Stimulated activated CD4-positive, alpha-beta T cell treated with anti-CD3 and anti-CD28 coated beads, Interleukin-2, amount 100 ng/mL, for 24 hours (primary cell): ENCODE measurements at regions not wholly inside any gene's neighbourhood (a gene's known extent, or its start where the extent isn't known, plus 50 kb on each side); places are given as distances from the start of the nearest gene placed in this dataset.

Source experiments
- DNase-seq, 2 donors: peaks; one replicate each; pipeline ENCODE4 v3.0.0-alpha.2; 2020

GRCh38 chr21:27173053-27173452 lies 206.2 kb upstream of the ADAMTS5 start:
- no peak for DNase-seq

DNA sequence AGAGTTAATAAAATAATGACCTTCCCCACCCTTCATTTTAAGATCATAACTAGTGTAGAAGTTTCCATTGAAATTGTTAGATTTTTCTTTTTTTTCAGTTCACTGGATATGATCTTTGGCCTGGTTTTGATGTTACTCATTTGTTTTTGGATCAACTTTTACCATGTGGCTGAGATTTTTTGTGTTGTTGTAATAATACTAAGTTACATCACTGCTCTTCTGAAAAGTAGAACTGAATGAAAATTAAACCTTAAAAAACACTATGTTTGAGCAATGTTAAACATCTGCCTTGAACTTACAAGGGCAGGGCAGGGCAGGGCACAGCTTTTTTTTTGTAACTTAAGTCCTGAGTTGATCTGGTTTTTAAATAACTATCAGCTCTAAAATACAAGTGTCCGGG lies 204.8 kb upstream of the ADAMTS5 start:
- DNase-seq, result no peak

GRCh38 chr21:27168084-27168483 lies 201.2 kb upstream of the ADAMTS5 start:
- DNase-seq, result no peak

DNA sequence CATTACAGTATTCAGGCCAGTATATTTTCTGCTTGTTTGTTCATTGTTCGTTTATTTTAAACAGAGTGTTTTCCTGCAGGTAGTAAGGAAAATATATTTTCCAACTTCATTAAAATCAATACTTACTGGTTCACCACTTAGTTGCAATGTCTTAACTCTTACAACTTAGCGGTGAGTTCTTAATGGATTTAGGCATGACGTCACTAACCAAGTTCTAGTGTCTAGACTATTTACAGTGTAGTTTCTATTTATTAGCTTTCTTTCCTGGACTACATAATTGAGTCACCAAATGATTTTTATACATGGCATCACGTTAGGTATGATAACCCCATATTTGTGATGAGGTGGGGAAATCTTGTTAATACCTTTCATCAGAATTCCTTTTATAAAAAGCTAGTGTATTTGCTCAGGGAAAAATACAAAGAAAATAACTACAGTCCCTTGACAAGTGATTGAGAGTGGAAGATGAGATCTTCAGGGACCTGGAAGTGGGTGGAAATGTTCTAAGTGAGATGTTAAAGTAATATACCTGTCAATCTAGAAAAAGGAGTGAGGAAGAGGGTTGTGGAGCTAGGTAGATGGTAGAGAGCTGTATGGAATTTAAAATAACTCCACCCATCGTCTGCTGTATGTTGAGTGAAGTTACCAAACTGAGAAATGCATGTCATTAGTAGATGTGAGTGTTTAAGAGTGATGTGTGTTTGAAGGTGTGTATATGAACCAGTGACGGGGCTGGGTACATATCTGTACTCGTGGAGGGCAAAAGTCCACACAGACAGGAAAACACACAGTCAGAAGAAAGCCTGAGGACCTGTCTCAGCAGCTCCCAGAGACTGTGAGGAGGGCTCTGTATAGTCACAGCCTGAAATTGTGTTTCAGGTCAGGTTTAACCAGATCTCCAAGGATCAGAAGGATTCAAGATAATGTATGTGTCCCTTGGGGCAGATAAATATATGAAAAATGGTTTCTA lies 197.6 kb upstream of the ADAMTS5 start:
- no peak for DNase-seq

DNA sequence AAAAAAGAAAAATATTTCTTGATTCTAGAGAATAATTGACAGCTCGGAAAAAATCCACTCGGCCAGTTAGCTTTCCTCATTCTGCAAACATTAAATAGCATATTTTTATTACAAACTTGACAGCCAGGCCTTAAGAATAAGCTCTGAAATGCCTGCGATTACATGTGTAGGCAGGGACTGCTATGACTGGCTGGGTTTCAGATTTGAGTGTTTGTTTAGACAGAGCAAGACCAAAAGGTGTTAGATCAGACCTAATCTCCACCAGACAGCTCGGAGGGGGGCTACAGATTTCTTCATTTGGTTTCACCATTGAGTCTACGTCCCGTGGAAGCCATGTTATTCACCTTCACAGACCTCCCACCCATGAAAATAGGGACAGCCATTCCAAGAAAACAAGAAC lies 192.1 kb upstream of the ADAMTS5 start:
- no peak for DNase-seq

DNA sequence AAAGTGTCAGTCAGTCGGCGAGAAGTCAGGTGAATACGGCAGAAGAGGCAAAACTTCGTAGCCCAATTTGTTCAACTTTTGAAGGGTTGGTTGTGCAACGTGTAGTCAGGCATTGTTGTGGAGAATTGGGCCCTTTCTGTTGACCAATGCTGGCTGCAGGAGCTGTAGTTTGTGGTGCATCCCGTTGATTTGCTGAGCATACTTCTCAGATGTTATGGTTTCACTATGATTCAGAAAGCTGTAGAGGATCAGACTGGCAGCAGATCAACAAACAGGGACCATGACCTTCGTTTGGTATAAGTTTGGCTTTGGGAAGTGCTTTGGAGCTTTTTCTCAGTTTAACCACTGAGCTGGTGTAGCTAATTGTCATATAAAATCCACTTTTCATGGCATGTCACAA lies 190.2 kb upstream of the ADAMTS5 start:
- DNase-seq, result no peak

- DNase-seq, result no peak
These were observed 189.8 kb upstream of the ADAMTS5 start for GRCh38 chr21:27156666-27157065.

DNA sequence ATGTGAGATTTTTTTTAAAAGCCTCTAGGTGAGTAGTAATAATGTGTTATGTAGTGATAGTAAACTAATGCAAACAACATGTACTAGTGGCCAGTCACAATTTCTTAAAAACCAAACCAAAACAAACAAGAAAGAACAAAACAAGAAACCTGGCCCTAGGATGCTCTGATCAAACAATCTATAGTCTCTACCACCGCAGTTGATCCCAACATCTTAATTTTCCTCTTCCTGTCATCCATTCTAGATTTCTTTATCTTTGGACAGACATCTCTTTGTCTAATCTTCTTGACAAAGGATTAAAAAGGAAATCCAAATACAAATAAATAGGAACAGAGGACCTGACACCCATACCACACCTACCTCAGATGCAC lies 188.2 kb upstream of the ADAMTS5 start:
- no peak for DNase-seq

- no peak for DNase-seq
These were observed 187.7 kb upstream of the ADAMTS5 start for GRCh38 chr21:27154451-27155129.

DNA sequence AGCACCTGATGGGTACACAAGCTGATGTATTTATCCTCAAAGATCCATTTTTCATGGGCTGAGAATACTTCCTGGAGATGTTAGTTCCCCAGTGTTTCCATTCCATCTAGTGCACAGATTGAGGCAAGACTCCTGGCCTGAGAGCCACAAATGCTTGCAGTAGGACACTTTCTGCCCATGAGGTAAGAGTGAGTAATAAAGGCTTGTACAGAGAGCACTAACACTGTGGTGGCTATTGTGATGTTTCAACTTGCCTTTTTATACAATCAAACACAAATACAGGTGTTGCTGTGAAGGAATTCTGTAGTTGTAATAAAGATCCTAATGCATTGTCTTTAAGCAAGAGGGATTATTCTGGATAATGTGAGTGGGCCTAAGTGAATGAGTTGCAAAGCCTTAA lies 186.1 kb upstream of the ADAMTS5 start:
- no peak for DNase-seq

DNA sequence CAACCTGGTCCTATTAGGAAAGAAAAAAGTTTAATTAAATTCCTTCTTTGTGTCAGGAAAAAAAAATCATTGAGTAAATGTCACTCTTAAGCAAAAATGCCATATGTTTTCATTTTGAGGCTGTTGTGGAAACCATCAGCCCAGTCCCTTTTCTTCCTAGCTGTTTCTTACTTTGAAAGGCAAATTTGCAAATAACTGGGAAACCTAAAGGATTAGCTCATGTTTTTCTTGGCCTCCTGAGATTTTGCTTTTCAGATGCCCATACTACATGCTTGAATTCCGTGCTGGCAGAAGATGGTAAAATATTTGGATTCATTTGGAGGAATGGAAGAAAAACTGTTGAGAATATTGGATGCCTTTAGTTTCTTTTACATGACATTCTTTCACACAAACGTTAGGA lies 182.1 kb upstream of the ADAMTS5 start:
- no peak for DNase-seq

GRCh38 chr21:27146268-27146667 lies 179.4 kb upstream of the ADAMTS5 start:
- DNase-seq, result no peak

- no peak for DNase-seq
These were observed 178.4 kb upstream of the ADAMTS5 start for GRCh38 chr21:27145134-27145798.

GRCh38 chr21:27143476-27143875 lies 176.6 kb upstream of the ADAMTS5 start:
- DNase-seq, result no peak

- no peak for DNase-seq
These were observed 172.6 kb upstream of the ADAMTS5 start for GRCh38 chr21:27139526-27139925.

DNA sequence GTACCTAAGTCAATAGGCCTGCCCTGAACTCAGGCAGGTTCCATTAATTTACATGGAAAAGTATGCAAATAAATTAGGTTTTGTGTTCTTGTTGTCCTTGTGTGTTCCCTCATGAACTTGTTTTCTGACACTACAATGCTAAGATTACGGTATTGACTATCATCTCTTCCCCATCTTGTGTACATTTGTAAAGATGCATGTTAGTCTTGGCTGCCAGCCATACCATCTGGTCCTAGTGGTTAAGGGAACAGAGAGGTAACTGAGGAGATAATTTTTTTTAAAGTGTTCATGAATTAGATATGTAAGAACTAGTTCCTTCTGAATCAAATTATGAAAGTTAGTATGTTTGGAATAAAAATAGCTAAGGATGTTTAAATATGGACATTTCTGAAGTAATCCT lies 167.6 kb upstream of the ADAMTS5 start:
- DNase-seq, result no peak

DNA sequence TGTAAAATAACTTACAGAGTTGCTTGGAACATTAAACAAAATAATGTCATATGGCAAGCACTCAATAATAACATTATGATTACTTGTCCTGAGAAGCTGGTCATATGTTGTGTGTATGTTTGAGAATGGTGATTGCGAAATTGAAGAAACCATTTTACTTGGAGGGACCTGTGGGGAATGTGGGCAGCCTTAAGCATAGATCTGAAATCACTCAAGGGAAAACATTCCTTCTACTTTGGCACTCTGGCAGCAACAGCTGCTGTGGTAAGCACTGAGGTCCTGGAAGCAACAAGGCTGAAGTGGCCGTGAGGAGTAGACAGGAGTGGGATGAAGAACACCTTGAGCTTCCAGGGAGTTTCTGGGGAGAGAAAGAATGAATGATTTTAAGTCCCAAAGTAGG lies 165.4 kb upstream of the ADAMTS5 start:
- no peak for DNase-seq

- no peak for DNase-seq
These were observed 163.3 kb upstream of the ADAMTS5 start for GRCh38 chr21:27130154-27130553.

- DNase-seq, result no peak
These were observed 162.8 kb upstream of the ADAMTS5 start for GRCh38 chr21:27129694-27130093.

GRCh38 chr21:27129215-27129614 lies 162.3 kb upstream of the ADAMTS5 start:
- DNase-seq, result no peak

GRCh38 chr21:27126140-27126539 lies 159.3 kb upstream of the ADAMTS5 start:
- DNase-seq, result no peak

GRCh38 chr21:27122686-27123085 lies 155.8 kb upstream of the ADAMTS5 start:
- no peak for DNase-seq

GRCh38 chr21:27114111-27114510 lies 147.2 kb upstream of the ADAMTS5 start:
- no peak for DNase-seq

DNA sequence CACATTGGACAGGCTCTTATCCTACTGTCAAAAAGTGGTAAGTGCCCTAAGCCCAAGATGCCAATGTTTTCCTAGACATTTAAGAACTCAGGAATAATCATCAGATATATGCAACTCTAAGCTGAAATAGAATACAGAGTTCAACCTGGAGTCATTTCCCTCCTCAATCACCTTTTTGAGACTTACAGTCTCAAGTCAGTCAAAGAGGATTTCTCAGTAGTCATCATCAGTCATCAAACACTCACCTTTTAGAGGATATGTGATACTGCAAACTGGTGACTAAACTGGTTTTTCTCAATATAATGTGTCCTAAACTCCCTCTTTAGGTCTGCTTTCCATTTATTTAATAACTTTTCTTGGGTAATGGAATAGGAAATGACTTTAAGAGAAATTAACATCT lies 145.3 kb upstream of the ADAMTS5 start:
- DNase-seq, result no peak
